Thyroid gland (tissue), 4 donors: ENCODE measurements at regions not wholly inside any gene's neighbourhood (a gene's known extent, or its start where the extent isn't known, plus 50 kb on each side); places are given as distances from the start of the nearest gene placed in this dataset.

Experiments used
- DNase-seq, 2 donors: peaks; one replicate each; pipeline ENCODE4 v3.0.0-alpha.2; 2019
- H3K27ac ChIP-seq, 3 donors: fragments of 200-600 bp; sonication (generic); 1 replicate in 2 of 3; 2 replicates in 1 of 3; pipeline ENCODE4 v1.5.1; 2016 to 2019; ENCODE audit warnings: mild to moderate bottlenecking in 1 of 3, moderate library complexity in 1 of 3
- H3K27me3 ChIP-seq: fragments of 200-600 bp; sonication (generic); one replicate; pipeline ENCODE4 v1.5.1; 2019
- H3K36me3 ChIP-seq, 2 donors: fragments of 200-600 bp; sonication (generic); one replicate each; pipeline ENCODE4 v1.5.1; 2016 to 2019
- H3K4me1 ChIP-seq, 2 donors: fragments of 200-600 bp; sonication (generic); one replicate each; pipeline ENCODE4 v1.5.1; 2017 to 2019
- H3K4me3 ChIP-seq, 3 donors: fragments of 200-600 bp; sonication (generic); replicated peaks in 1 of 3; 1 replicate in 2 of 3; 2 replicates in 1 of 3; pipeline ENCODE4 v1.5.1; 2016; ENCODE audit warnings: mild to moderate bottlenecking in 1 of 3
- H3K9me3 ChIP-seq: fragments of 200-600 bp; sonication (generic); one replicate; pipeline ENCODE4 v1.5.1; 2017
- CTCF ChIP-seq, 6 experiments: fragments of 200-600 bp in 3 of 6; fragments of 450-650 bp in 3 of 6; sonication (generic) in 3 of 6; IDR thresholded peaks; one replicate each; pipeline ENCODE4 v1.5.1; 2016 to 2019; ENCODE audit warnings: antibody characterized with exemption in 6 of 6, mild to moderate bottlenecking in 2 of 6, inconsistent platforms in 1 of 6, moderate library complexity in 1 of 6
- POLR2A ChIP-seq, 2 donors: fragments of 450-650 bp; IDR thresholded peaks; one replicate each; pipeline ENCODE4 v1.6.1; 2017; ENCODE audit warnings: antibody characterized with exemption in 2 of 2, mild to moderate bottlenecking in 2 of 2, moderate library complexity in 1 of 2
- WGBS, 2 donors: methylation state at CpG; one replicate each; pipeline ENCODE4 v1.1.5; 2017; 5-methylcytosine and 5-hydroxymethylcytosine counted together
- intact Hi-C: fragments of 100-400 bp; cut with DNase I; formaldehyde crosslinking; loops from one replicate; pipeline ENCODE4 v1.15.1; 2023

GRCh38 chr7:42790196-42790595, 121.7 kb downstream of the C7orf25 start:
- H3K27ac ChIP-seq, result no peak overlapping the region
- H3K9me3 ChIP-seq, result no peaks in the 10 kb centered on the region
- H3K4me3 ChIP-seq, result no peak overlapping the region
- TF ChIP-seq CTCF (IDR thresholded peaks at IDR 0.05), result no peak
- TF ChIP-seq POLR2A (IDR thresholded peaks at IDR 0.05), result no peak
- intact Hi-C loops, result no loop called here
- H3K27me3 ChIP-seq, result no peaks in the 10 kb centered on the region
- WGBS, 2 donors, result 83 to 86% methylated on average over 1 of the region's 1 CpG
- no peaks in the 10 kb centered on the region for H3K4me1 ChIP-seq
- no peak for DNase-seq
- no peaks in the 10 kb centered on the region for H3K36me3 ChIP-seq

GRCh38 chr7:42774436-42774835, 137.4 kb downstream of the C7orf25 start:
- TF ChIP-seq POLR2A (IDR thresholded peaks at IDR 0.05) (no peak), CTCF (IDR thresholded peaks at IDR 0.05) (no peak)
- H3K36me3 ChIP-seq, result no peaks in the 10 kb centered on the region
- H3K4me3 ChIP-seq, result no peak overlapping the region
- H3K27me3 ChIP-seq, result no peaks in the 10 kb centered on the region
- DNase-seq, result no peak
- intact Hi-C loops, result no loop called here
- H3K9me3 ChIP-seq, result no peaks in the 10 kb centered on the region
- no peaks in the 10 kb centered on the region for H3K4me1 ChIP-seq
- no peak overlapping the region for H3K27ac ChIP-seq
- WGBS, 2 donors, result 89 to 92% methylated on average over 4 of the region's 4 CpGs

GRCh38 chr7:42770114-42770513, 141.8 kb downstream of the C7orf25 start:
- Histone ChIP-seq H3K4me3 (no peak overlapping the region), H3K9me3 (no peaks in the 10 kb centered on the region), H3K27me3 (no peaks in the 10 kb centered on the region), H3K4me1 (no peaks in the 10 kb centered on the region), H3K36me3 (no peaks in the 10 kb centered on the region), H3K27ac (no peak overlapping the region)
- no peak for TF ChIP-seq CTCF (IDR thresholded peaks at IDR 0.05)
- intact Hi-C loops, result no loop called here
- DNase-seq, result no peak
- 94 to 95% methylated on average over 3 of the region's 3 CpGs for WGBS, 2 donors

- intact Hi-C loops, result no loop called here
- WGBS, 2 donors, result 64 to 74% methylated on average over 4 of the region's 4 CpGs
Observed at GRCh38 chr7:42768045-42768444, 143.8 kb downstream of the C7orf25 start.

More at GRCh38 chr7:42768045-42768444, 143.8 kb downstream of the C7orf25 start:
- Histone ChIP-seq H3K36me3 (no peaks in the 10 kb centered on the region), H3K4me3 (no peak overlapping the region), H3K27me3 (no peaks in the 10 kb centered on the region), H3K27ac (no peak overlapping the region), H3K9me3 (no peaks in the 10 kb centered on the region), H3K4me1 (no peaks in the 10 kb centered on the region)
- TF ChIP-seq POLR2A (IDR thresholded peaks at IDR 0.05) (no peak), CTCF (IDR thresholded peaks at IDR 0.05) (no peak)
- DNase-seq, result no peak
